Neural cell (in vitro differentiated cells): ENCODE measurements at regions not wholly inside any gene's neighbourhood (a gene's known extent, or its start where the extent isn't known, plus 50 kb on each side); places are given as distances from the start of the nearest gene placed in this dataset.
A peak's percentile ranks its signal among the peaks of the same experiment; 100 is the strongest.

Source experiments
- H2AFZ ChIP-seq: fragments of 200-600, 300-800 bp; sonication (generic), shearing (Covaris generic); 2 replicates; pipeline ENCODE4 v1.6.0; 2014; ENCODE audit warnings: low read depth, mild to moderate bottlenecking, antibody characterized with exemption, low read length, moderate library complexity
- H3F3A ChIP-seq: fragments of 200-600 bp; shearing (Covaris generic); 2 replicates; pipeline ENCODE4 v1.6.1; 2016; ENCODE audit warnings: mild to moderate bottlenecking, moderate library complexity, mixed read lengths, antibody characterized with exemption, low read length; ENCODE audit not compliant: insufficient read depth, poor library complexity, severe bottlenecking
- H3K27ac ChIP-seq: fragments of 200-600, 300-800 bp; sonication (generic), shearing (Covaris generic); 2 replicates; pipeline ENCODE4 v1.5.1; 2014; ENCODE audit warnings: mild to moderate bottlenecking, low read length, moderate library complexity
- H3K27me3 ChIP-seq: fragments of 300-800, 200-600 bp; sonication (generic), shearing (Covaris generic); 2 replicates; pipeline ENCODE4 v1.6.0; 2014; ENCODE audit warnings: mild to moderate bottlenecking, low read depth, low read length, moderate library complexity; ENCODE audit not compliant: insufficient read depth
- H3K36me3 ChIP-seq: fragments of 300-800, 200-600 bp; sonication (generic), shearing (Covaris generic); 2 replicates; pipeline ENCODE4 v1.5.1; 2014; ENCODE audit warnings: mild to moderate bottlenecking, antibody characterized with exemption, low read length, moderate library complexity; ENCODE audit not compliant: insufficient read depth
- H3K4me2 ChIP-seq: fragments of 300-800, 200-600 bp; sonication (generic), shearing (Covaris generic); 2 replicates; pipeline ENCODE4 v1.6.0; 2014; ENCODE audit warnings: mild to moderate bottlenecking, low read length
- H3K4me3 ChIP-seq: fragments of 300-800, 200-600 bp; sonication (generic), shearing (Covaris generic); 2 replicates; pipeline ENCODE4 v1.5.1; 2014; ENCODE audit warnings: mild to moderate bottlenecking, low read length, moderate library complexity
- H3K79me2 ChIP-seq: fragments of 200-600 bp; shearing (Covaris generic); replicated peaks from 2 replicates; pipeline ENCODE4 v1.6.0; 2014; ENCODE audit warnings: mild to moderate bottlenecking, low read length, moderate library complexity; ENCODE audit not compliant: insufficient read depth
- H3K9ac ChIP-seq: fragments of 300-800, 200-600 bp; sonication (generic), shearing (Covaris generic); 2 replicates; pipeline ENCODE4 v1.6.1; 2016; ENCODE audit warnings: mild to moderate bottlenecking, low read length, mixed read lengths
- H3K9me2 ChIP-seq: fragments of 200-600 bp; shearing (Covaris generic); 2 replicates; pipeline ENCODE4 v1.6.1; 2016; ENCODE audit warnings: mild to moderate bottlenecking, low read length, mixed read lengths; ENCODE audit not compliant: insufficient read depth
- H3K9me3 ChIP-seq: fragments of 200-600, 300-800 bp; sonication (generic), shearing (Covaris generic); 2 replicates; pipeline ENCODE4 v1.6.1; 2016; ENCODE audit warnings: mild to moderate bottlenecking, mixed run types, low read length, moderate library complexity, mixed read lengths
- H4K20me1 ChIP-seq: fragments of 200-600 bp; shearing (Covaris generic); 2 replicates; pipeline ENCODE4 v1.6.1; 2016; ENCODE audit warnings: mild to moderate bottlenecking, mixed run types; ENCODE audit not compliant: insufficient read depth
- CTCF ChIP-seq: fragments of 450-650 bp; IDR thresholded peaks from 2 replicates; pipeline ENCODE4 v1.5.1; 2014; ENCODE audit warnings: antibody characterized with exemption, mild to moderate bottlenecking, moderate library complexity; ENCODE audit not compliant: poor library complexity, severe bottlenecking
- EP300 ChIP-seq: fragments of 450-650 bp; conservative IDR thresholded peaks from 2 replicates; pipeline ENCODE4 v1.6.1; 2014; ENCODE audit warnings: antibody characterized with exemption, mild to moderate bottlenecking, moderate library complexity; ENCODE audit not compliant: poor library complexity, severe bottlenecking
- EZH2 ChIP-seq: fragments of 200-600, 300-800 bp; shearing (Covaris generic), sonication (generic); IDR thresholded peaks from 2 replicates; pipeline ENCODE4 v1.6.1; 2014; ENCODE audit warnings: antibody characterized with exemption, low read length, borderline replicate concordance, mild to moderate bottlenecking; ENCODE audit not compliant: insufficient read depth, poor library complexity, severe bottlenecking
- MXI1 ChIP-seq: fragments of 450-650 bp; conservative IDR thresholded peaks from 2 replicates; pipeline ENCODE4 v1.6.1; 2014; ENCODE audit warnings: antibody characterized with exemption, mild to moderate bottlenecking; ENCODE audit not compliant: poor library complexity, severe bottlenecking
- POLR2AphosphoS5 ChIP-seq: IDR thresholded peaks from 2 replicates; pipeline ENCODE4 v1.6.1; 2012
- REST ChIP-seq: IDR thresholded peaks from 2 replicates; pipeline ENCODE4 v1.6.1; 2012; ENCODE audit warnings: borderline replicate concordance
- TAF1 ChIP-seq: IDR thresholded peaks from 2 replicates; pipeline ENCODE4 v1.6.1; 2012; ENCODE audit warnings: low read depth

GRCh38 chr1:194289569-194290266 is 1103.3 kb upstream of the B3GALT2 start:
- Histone ChIP-seq H3K9me3 (no peaks in the 10 kb centered on the region), H3K9ac (no peak overlapping the region), H3K27ac (no peak overlapping the region), H3F3A (no peaks in the 10 kb centered on the region), H3K9me2 (no peaks in the 10 kb centered on the region), H4K20me1 (no peaks in the 10 kb centered on the region), H3K27me3 (no peaks in the 10 kb centered on the region), H3K4me3 (no peak overlapping the region), H3K4me2 (no peak overlapping the region), H2AFZ (no peak overlapping the region), H3K79me2 (no peaks in the 10 kb centered on the region), H3K36me3 (no peaks in the 10 kb centered on the region)
- TF ChIP-seq POLR2AphosphoS5 (no peak), MXI1 (no peak), EZH2 (no peak), TAF1 (no peak), EP300 (no peak), CTCF (no peak)

GRCh38 chr1:194288238-194288637 is 1101.8 kb upstream of the B3GALT2 start:
- Histone ChIP-seq H3K27me3 (no peaks in the 10 kb centered on the region), H3K9me2 (no peaks in the 10 kb centered on the region), H3K9me3 (no peaks in the 10 kb centered on the region), H3K4me2 (no peak overlapping the region), H2AFZ (no peak overlapping the region), H3K27ac (no peak overlapping the region), H3K4me3 (no peak overlapping the region), H3K79me2 (no peaks in the 10 kb centered on the region), H4K20me1 (no peaks in the 10 kb centered on the region), H3K36me3 (no peaks in the 10 kb centered on the region), H3F3A (no peaks in the 10 kb centered on the region), H3K9ac (no peak overlapping the region)
- no peak for TF ChIP-seq CTCF
- peak; percentile 86 for TF ChIP-seq EP300
- peak; percentile 65 for TF ChIP-seq POLR2AphosphoS5
- no peak for TF ChIP-seq MXI1
- TF ChIP-seq EZH2: no peak
- peak; percentile 69 for TF ChIP-seq REST
